Peyer's patch (tissue), 4 donors: ENCODE measurements at regions not wholly inside any gene's neighbourhood (a gene's known extent, or its start where the extent isn't known, plus 50 kb on each side); places are given as distances from the start of the nearest gene placed in this dataset.

Source experiments
- POLR2A ChIP-seq, 2 donors: fragments of 450-650 bp; IDR thresholded peaks; one replicate each; pipeline ENCODE4 v1.5.1; 2017; ENCODE audit warnings: antibody characterized with exemption in 2 of 2, mild to moderate bottlenecking in 2 of 2, moderate library complexity in 2 of 2
- TF ChIP-seq, protein P1 (sequence below), 6 experiments: fragments of 450-650 bp in 4 of 6; fragments of 200-600 bp in 2 of 6; sonication (generic) in 1 of 6; IDR thresholded peaks; one replicate each; pipeline ENCODE4 v1.5.1; 2017 to 2019; ENCODE audit warnings: antibody characterized with exemption in 6 of 6, mild to moderate bottlenecking in 3 of 6, moderate library complexity in 1 of 6

DNA sequence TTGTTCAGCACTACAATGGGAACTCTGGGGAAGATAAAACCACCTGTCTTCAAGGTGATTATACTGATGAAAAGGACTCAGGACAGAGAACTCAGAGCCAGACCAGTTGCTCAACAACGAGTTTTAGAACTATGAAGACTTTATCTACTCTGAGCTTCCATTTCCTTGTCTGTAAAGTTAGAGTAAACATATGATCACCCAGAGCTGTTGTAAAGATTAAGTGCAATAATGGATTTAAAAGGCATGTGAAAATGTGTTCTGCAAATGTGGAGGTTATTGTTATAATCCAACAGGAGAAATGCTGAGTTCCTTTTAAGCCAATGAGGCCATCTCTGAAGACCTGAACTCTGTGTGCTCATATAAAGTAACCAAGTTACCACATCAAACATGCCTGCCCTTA is 139.7 kb upstream of the CMC1 start:
- TF ChIP-seq, protein P1, sequence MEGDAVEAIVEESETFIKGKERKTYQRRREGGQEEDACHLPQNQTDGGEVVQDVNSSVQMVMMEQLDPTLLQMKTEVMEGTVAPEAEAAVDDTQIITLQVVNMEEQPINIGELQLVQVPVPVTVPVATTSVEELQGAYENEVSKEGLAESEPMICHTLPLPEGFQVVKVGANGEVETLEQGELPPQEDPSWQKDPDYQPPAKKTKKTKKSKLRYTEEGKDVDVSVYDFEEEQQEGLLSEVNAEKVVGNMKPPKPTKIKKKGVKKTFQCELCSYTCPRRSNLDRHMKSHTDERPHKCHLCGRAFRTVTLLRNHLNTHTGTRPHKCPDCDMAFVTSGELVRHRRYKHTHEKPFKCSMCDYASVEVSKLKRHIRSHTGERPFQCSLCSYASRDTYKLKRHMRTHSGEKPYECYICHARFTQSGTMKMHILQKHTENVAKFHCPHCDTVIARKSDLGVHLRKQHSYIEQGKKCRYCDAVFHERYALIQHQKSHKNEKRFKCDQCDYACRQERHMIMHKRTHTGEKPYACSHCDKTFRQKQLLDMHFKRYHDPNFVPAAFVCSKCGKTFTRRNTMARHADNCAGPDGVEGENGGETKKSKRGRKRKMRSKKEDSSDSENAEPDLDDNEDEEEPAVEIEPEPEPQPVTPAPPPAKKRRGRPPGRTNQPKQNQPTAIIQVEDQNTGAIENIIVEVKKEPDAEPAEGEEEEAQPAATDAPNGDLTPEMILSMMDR (IDR thresholded peaks at IDR 0.05), result no peak
- TF ChIP-seq POLR2A (IDR thresholded peaks at IDR 0.05), result no peak
